ENCODE measurements at regions not wholly inside any gene's neighbourhood (a gene's known extent, or its start where the extent isn't known, plus 50 kb on each side); places are given as distances from the start of the nearest gene placed in this dataset.

GRCh38 chr14:52166822-52167221 lies 98.0 kb upstream of the NID2 start:
- TF ChIP-seq CTCF (IDR thresholded peaks at IDR 0.05 in 2 of 3, conservative IDR thresholded peaks at IDR 0.05 in 1 of 3; ENCODE audit: insufficient read depth in 2 of 3, low read depth in 1 of 3, low read length in 3 of 3), result no peak
- TF ChIP-seq ZNF274 (IDR thresholded peaks at IDR 0.05; ENCODE audit: borderline replicate concordance, low read depth, low read length), result no peak
- no peak for TF ChIP-seq NFIC (IDR thresholded peaks at IDR 0.05)
- TF ChIP-seq RFX1 (IDR thresholded peaks at IDR 0.05), result no peak
- TF ChIP-seq NR4A1 (CRISPR knock-in tag; IDR thresholded peaks at IDR 0.05), result no peak
- no peak for TF ChIP-seq NR4A1 (tag; IDR thresholded peaks at IDR 0.05)
- no peak for TF ChIP-seq PML (IDR thresholded peaks at IDR 0.05; ENCODE audit: low read length)
- no peak for TF ChIP-seq TAF1 (IDR thresholded peaks at IDR 0.05; ENCODE audit: control insufficient read depth, extremely low read depth, insufficient read depth, low read length, severe bottlenecking)
- no peak for TF ChIP-seq POLR3A (IDR thresholded peaks at IDR 0.05; ENCODE audit: borderline replicate concordance, extremely low read depth, insufficient read depth, insufficient read length)
- no peak for TF ChIP-seq NBN (IDR thresholded peaks at IDR 0.05; ENCODE audit: low read depth)
- TF ChIP-seq PHF20 (IDR thresholded peaks at IDR 0.05; ENCODE audit: partially characterized antibody), result no peak
- no peak for TF ChIP-seq EZH2 (IDR thresholded peaks at IDR 0.05; ENCODE audit: borderline replicate concordance, low read depth, low read length)
- TF ChIP-seq BACH1 (tag; IDR thresholded peaks at IDR 0.05), result no peak
- no peak for TF ChIP-seq SMARCA5 (IDR thresholded peaks at IDR 0.05)
- no peak for TF ChIP-seq CBX3 (IDR thresholded peaks at IDR 0.05; ENCODE audit: borderline replicate concordance in 1 of 2, low read length in 2 of 2)
